ENCODE measurements at regions not wholly inside any gene's neighbourhood (a gene's known extent, or its start where the extent isn't known, plus 50 kb on each side); places are given as distances from the start of the nearest gene placed in this dataset.

DNA sequence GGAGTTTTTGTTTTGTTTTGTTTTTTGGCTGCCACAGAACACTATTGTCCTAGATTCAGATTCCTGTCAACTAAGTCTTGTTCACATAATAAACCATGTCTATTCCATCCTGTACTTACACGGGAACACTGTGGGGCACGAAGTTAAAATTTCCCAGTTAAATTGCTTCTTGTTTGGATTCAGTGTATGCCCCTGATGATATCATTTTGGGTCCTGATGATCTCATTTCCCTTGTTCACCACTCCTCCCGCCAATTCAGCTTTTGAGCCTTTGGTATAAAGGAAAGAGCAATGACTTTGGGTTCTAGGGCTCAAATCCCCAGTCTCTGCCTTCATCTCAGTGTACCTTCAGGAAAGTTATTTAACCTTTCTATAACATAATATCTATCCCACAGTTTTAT is 333.5 kb downstream of the FBXW7 start:
- no peaks in the 10 kb centered on the region for H3K4me1 ChIP-seq (ENCODE audit: control insufficient read depth, insufficient read depth, low read length)
- TF ChIP-seq, protein P1, sequence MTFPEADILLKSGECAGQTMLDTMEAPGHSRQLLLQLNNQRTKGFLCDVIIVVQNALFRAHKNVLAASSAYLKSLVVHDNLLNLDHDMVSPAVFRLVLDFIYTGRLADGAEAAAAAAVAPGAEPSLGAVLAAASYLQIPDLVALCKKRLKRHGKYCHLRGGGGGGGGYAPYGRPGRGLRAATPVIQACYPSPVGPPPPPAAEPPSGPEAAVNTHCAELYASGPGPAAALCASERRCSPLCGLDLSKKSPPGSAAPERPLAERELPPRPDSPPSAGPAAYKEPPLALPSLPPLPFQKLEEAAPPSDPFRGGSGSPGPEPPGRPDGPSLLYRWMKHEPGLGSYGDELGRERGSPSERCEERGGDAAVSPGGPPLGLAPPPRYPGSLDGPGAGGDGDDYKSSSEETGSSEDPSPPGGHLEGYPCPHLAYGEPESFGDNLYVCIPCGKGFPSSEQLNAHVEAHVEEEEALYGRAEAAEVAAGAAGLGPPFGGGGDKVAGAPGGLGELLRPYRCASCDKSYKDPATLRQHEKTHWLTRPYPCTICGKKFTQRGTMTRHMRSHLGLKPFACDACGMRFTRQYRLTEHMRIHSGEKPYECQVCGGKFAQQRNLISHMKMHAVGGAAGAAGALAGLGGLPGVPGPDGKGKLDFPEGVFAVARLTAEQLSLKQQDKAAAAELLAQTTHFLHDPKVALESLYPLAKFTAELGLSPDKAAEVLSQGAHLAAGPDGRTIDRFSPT (tag by site-specific recombination; IDR thresholded peaks at IDR 0.05): no peak
- TF ChIP-seq ZNF660 (tag by site-specific recombination; IDR thresholded peaks at IDR 0.05) (0 out of 2 replicates have a peak, but pooled peaks have one; percentile 69), KLF16 (tag by site-specific recombination; IDR thresholded peaks at IDR 0.05) (no peak), ZNF670 (tag by site-specific recombination; IDR thresholded peaks at IDR 0.05; ENCODE audit: low read depth) (no peak), ZFP69B (tag by site-specific recombination; IDR thresholded peaks at IDR 0.05) (peak; percentile 43; the same call in 1 of the 2 replicates), ZNF114 (tag by site-specific recombination; IDR thresholded peaks at IDR 0.05) (no peak), ZNF311 (tag by site-specific recombination; IDR thresholded peaks at IDR 0.05; ENCODE audit: borderline replicate concordance) (no peak), ZNF629 (tag by site-specific recombination; IDR thresholded peaks at IDR 0.05) (peak; percentile 53; the same call in 1 of the 2 replicates), ZNF335 (tag by site-specific recombination; conservative IDR thresholded peaks at IDR 0.05) (peak; percentile 40; the same call in 1 of the 2 replicates), ZBTB21 (tag by site-specific recombination; IDR thresholded peaks at IDR 0.05) (peak; percentile 64), ZNF792 (tag by site-specific recombination; IDR thresholded peaks at IDR 0.05) (no peak)
- TF ChIP-seq, protein P2, sequence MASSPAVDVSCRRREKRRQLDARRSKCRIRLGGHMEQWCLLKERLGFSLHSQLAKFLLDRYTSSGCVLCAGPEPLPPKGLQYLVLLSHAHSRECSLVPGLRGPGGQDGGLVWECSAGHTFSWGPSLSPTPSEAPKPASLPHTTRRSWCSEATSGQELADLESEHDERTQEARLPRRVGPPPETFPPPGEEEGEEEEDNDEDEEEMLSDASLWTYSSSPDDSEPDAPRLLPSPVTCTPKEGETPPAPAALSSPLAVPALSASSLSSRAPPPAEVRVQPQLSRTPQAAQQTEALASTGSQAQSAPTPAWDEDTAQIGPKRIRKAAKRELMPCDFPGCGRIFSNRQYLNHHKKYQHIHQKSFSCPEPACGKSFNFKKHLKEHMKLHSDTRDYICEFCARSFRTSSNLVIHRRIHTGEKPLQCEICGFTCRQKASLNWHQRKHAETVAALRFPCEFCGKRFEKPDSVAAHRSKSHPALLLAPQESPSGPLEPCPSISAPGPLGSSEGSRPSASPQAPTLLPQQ (tag by site-specific recombination; IDR thresholded peaks at IDR 0.05): peak; percentile 81
- H3K27ac ChIP-seq (ENCODE audit: extremely low read depth, low read depth, low read length): no peak overlapping the region
- no peak overlapping the region for H3K4me3 ChIP-seq (ENCODE audit: low read depth, low read length)
- ChIA-PET POLR2A (no interaction called here), CTCF (no interaction called here)
- H3K36me3 ChIP-seq (ENCODE audit: control insufficient read depth in 2 of 2, insufficient read depth in 1 of 2, low read length in 2 of 2): no peaks in the 10 kb centered on the region
- no peaks in the 10 kb centered on the region for H3K9me3 ChIP-seq (ENCODE audit: control insufficient read depth, insufficient read depth, low read depth, low read length)

- ChIA-PET POLR2A (no interaction called here), CTCF (no interaction called here)
- Histone ChIP-seq H3K27ac (ENCODE audit: extremely low read depth, low read depth, low read length) (no peak overlapping the region), H3K4me1 (ENCODE audit: control insufficient read depth, insufficient read depth, low read length) (no peaks in the 10 kb centered on the region), H3K4me3 (ENCODE audit: low read depth, low read length) (no peak overlapping the region), H3K36me3 (ENCODE audit: control insufficient read depth in 2 of 2, insufficient read depth in 1 of 2, low read length in 2 of 2) (no peaks in the 10 kb centered on the region), H3K9me3 (ENCODE audit: control insufficient read depth, insufficient read depth, low read depth, low read length) (no peaks in the 10 kb centered on the region)
- TF ChIP-seq ZNF670 (tag by site-specific recombination; IDR thresholded peaks at IDR 0.05; ENCODE audit: low read depth): no peak
- TF ChIP-seq, protein P3, sequence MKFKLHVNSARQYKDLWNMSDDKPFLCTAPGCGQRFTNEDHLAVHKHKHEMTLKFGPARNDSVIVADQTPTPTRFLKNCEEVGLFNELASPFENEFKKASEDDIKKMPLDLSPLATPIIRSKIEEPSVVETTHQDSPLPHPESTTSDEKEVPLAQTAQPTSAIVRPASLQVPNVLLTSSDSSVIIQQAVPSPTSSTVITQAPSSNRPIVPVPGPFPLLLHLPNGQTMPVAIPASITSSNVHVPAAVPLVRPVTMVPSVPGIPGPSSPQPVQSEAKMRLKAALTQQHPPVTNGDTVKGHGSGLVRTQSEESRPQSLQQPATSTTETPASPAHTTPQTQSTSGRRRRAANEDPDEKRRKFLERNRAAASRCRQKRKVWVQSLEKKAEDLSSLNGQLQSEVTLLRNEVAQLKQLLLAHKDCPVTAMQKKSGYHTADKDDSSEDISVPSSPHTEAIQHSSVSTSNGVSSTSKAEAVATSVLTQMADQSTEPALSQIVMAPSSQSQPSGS (tag by site-specific recombination; IDR thresholded peaks at IDR 0.05; ENCODE audit: low read depth): no peak
- TF ChIP-seq, protein P4, sequence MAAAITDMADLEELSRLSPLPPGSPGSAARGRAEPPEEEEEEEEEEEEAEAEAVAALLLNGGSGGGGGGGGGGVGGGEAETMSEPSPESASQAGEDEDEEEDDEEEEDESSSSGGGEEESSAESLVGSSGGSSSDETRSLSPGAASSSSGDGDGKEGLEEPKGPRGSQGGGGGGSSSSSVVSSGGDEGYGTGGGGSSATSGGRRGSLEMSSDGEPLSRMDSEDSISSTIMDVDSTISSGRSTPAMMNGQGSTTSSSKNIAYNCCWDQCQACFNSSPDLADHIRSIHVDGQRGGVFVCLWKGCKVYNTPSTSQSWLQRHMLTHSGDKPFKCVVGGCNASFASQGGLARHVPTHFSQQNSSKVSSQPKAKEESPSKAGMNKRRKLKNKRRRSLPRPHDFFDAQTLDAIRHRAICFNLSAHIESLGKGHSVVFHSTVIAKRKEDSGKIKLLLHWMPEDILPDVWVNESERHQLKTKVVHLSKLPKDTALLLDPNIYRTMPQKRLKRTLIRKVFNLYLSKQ (tag by site-specific recombination; IDR thresholded peaks at IDR 0.05; ENCODE audit: borderline replicate concordance): no peak
- TF ChIP-seq ZNF398 (tag by site-specific recombination; IDR thresholded peaks at IDR 0.05): no peak
- peak; percentile 32 for TF ChIP-seq ZNF510 (tag by site-specific recombination; IDR thresholded peaks at IDR 0.05; ENCODE audit: insufficient replicate concordance)
- TF ChIP-seq KLF10 (tag by site-specific recombination; IDR thresholded peaks at IDR 0.05): no peak
- TF ChIP-seq MZF1 (tag by site-specific recombination; IDR thresholded peaks at IDR 0.05; ENCODE audit: borderline replicate concordance): no peak
- no peak for TF ChIP-seq ZNF843 (tag by site-specific recombination; IDR thresholded peaks at IDR 0.05)
- TF ChIP-seq ZNF544 (tag by site-specific recombination; IDR thresholded peaks at IDR 0.05): no peak
- TF ChIP-seq, protein P5, sequence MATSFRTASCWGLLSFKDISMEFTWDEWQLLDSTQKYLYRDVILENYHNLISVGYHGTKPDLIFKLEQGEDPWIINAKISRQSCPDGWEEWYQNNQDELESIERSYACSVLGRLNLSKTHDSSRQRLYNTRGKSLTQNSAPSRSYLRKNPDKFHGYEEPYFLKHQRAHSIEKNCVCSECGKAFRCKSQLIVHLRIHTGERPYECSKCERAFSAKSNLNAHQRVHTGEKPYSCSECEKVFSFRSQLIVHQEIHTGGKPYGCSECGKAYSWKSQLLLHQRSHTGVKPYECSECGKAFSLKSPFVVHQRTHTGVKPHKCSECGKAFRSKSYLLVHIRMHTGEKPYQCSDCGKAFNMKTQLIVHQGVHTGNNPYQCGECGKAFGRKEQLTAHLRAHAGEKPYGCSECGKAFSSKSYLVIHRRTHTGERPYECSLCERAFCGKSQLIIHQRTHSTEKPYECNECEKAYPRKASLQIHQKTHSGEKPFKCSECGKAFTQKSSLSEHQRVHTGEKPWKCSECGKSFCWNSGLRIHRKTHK (tag by site-specific recombination; IDR thresholded peaks at IDR 0.05): no peak
- TF ChIP-seq ZNF121 (tag by site-specific recombination; IDR thresholded peaks at IDR 0.05): no peak
- peak; percentile 85 for TF ChIP-seq ZNF394 (tag by site-specific recombination; IDR thresholded peaks at IDR 0.05; ENCODE audit: borderline replicate concordance)
- TF ChIP-seq ZNF521 (tag by site-specific recombination; IDR thresholded peaks at IDR 0.05): no peak
Measured at GRCh38 chr4:152200511-152201333, 335.2 kb downstream of the FBXW7 start.
